Endothelial cell of umbilical vein (primary cell): ENCODE measurements at regions not wholly inside any gene's neighbourhood (a gene's known extent, or its start where the extent isn't known, plus 50 kb on each side); places are given as distances from the start of the nearest gene placed in this dataset.

Experiments used
- BruUV-seq: library from RNA; stranded (reverse); fragments of 400-500 nt; replicated peaks from 2 replicates; lab custom pipeline; 2021; lab: Mats Ljungman, UMichigan
- CTCF ChIA-PET: fragments of 300-600, 350-600 bp; sonication (Branson Sonifier 250); formaldehyde crosslinking; loops from one replicate; lab custom pipeline; 2021; ENCODE audit warnings: antibody characterized with exemption, inconsistent platforms; lab: Charles Lee
- POLR2A ChIA-PET: fragments of 300-600, 350-600 bp; sonication (Branson Sonifier 250); formaldehyde crosslinking; loops from one replicate; lab custom pipeline; 2021; ENCODE audit warnings: antibody characterized with exemption, inconsistent platforms; lab: Charles Lee
- DNase-seq: peaks from one replicate; pipeline ENCODE4 v3.0.0-alpha.2; 2011; ENCODE audit warnings: low read depth, low spot score
- FAIRE-seq: peaks from 2 replicates; lab custom pipeline; 2011; peaks lifted over from hg19 to GRCh38; lab: Jason Lieb, UNC
- H2AFZ ChIP-seq: 2 replicates; pipeline ENCODE4 v1.6.0; 2012; ENCODE audit warnings: low read depth, low read length, control low read depth, inconsistent platforms
- H3K27ac ChIP-seq: 2 replicates; pipeline ENCODE4 v1.5.1; 2011; ENCODE audit warnings: low read depth, mild to moderate bottlenecking, control low read depth, low read length, moderate library complexity; ENCODE audit not compliant: insufficient read depth
- H3K27me3 ChIP-seq, 2 experiments: 2 replicates each; pipeline versions ENCODE4 v1.6.0 to v1.6.1; 2011; ENCODE audit warnings: low read length in 2 of 2, mixed read lengths in 1 of 2; ENCODE audit not compliant: control insufficient read depth in 2 of 2, insufficient read depth in 2 of 2
- H3K36me3 ChIP-seq, 2 experiments: 2 replicates in 1 of 2; 3 replicates in 1 of 2; pipeline ENCODE4 v1.5.1; 2011; ENCODE audit warnings: low read length in 2 of 2, mild to moderate bottlenecking in 1 of 2, moderate library complexity in 1 of 2; ENCODE audit not compliant: control insufficient read depth in 2 of 2, insufficient read depth in 2 of 2; ENCODE audit errors: extremely low read depth in 1 of 2
- H3K4me1 ChIP-seq: 3 replicates; pipeline ENCODE4 v1.5.1; 2011; ENCODE audit warnings: mild to moderate bottlenecking, low read length; ENCODE audit not compliant: control insufficient read depth, insufficient read depth; ENCODE audit errors: extremely low read depth
- H3K4me2 ChIP-seq: 2 replicates; pipeline ENCODE4 v1.6.1; 2011; ENCODE audit warnings: low read length, control low read depth, mixed read lengths; ENCODE audit not compliant: insufficient read depth
- H3K4me3 ChIP-seq, 3 experiments: fragments of 200-600 bp in 1 of 3; sonication (generic), shearing (Covaris generic) in 1 of 3; replicated peaks in 1 of 3; 2 replicates each; pipeline ENCODE4 v1.5.1; 2011 to 2016; ENCODE audit warnings: control low read depth in 3 of 3, low read length in 3 of 3, mild to moderate bottlenecking in 2 of 3, inconsistent platforms in 1 of 3, low read depth in 1 of 3, moderate library complexity in 1 of 3; ENCODE audit not compliant: insufficient read depth in 1 of 3
- H3K79me2 ChIP-seq: 2 replicates; pipeline ENCODE4 v1.6.0; 2012; ENCODE audit warnings: low read length, inconsistent platforms; ENCODE audit not compliant: control insufficient read depth, insufficient read depth
- H3K9ac ChIP-seq: replicated peaks from 2 replicates; pipeline ENCODE3; 2011; ENCODE audit warnings: low read length, control low read depth; ENCODE audit not compliant: insufficient read depth; ENCODE audit errors: extremely low read depth
- H3K9me1 ChIP-seq: replicated peaks from 3 replicates; pipeline ENCODE4 v1.6.0; 2011; ENCODE audit warnings: mild to moderate bottlenecking, low read length; ENCODE audit not compliant: control insufficient read depth, insufficient read depth; ENCODE audit errors: extremely low read depth
- H3K9me3 ChIP-seq: replicated peaks from 2 replicates; pipeline ENCODE4 v1.5.1; 2012; ENCODE audit warnings: low read length, inconsistent platforms; ENCODE audit not compliant: control insufficient read depth, insufficient read depth
- H4K20me1 ChIP-seq: replicated peaks from 2 replicates; pipeline ENCODE3; 2011; ENCODE audit warnings: mild to moderate bottlenecking, low read length; ENCODE audit not compliant: control insufficient read depth, insufficient read depth; ENCODE audit errors: extremely low read depth
- EZH2 ChIP-seq: IDR thresholded peaks from 2 replicates; pipeline ENCODE4 v1.6.1; 2012; ENCODE audit warnings: borderline replicate concordance, low read depth, mild to moderate bottlenecking, moderate library complexity, low read length, inconsistent platforms; ENCODE audit not compliant: severe bottlenecking
- FOS ChIP-seq: IDR thresholded peaks from 2 replicates; pipeline ENCODE4 v1.6.1; 2011; ENCODE audit warnings: mild to moderate bottlenecking, low read length, moderate library complexity, borderline replicate concordance; ENCODE audit not compliant: insufficient read depth
- GATA2 ChIP-seq: IDR thresholded peaks from 2 replicates; pipeline ENCODE4 v1.7.0; 2011; ENCODE audit warnings: low read depth, mild to moderate bottlenecking, moderate library complexity, mixed read lengths, low read length; ENCODE audit not compliant: insufficient read length, insufficient read depth
- JUN ChIP-seq: IDR thresholded peaks from 2 replicates; pipeline ENCODE4 v1.6.1; 2011; ENCODE audit warnings: borderline replicate concordance, low read depth; ENCODE audit not compliant: insufficient read length, insufficient read depth
- MYC ChIP-seq: IDR thresholded peaks from one replicate; pipeline ENCODE4 v1.6.1; 2011; ENCODE audit warnings: mild to moderate bottlenecking, low read depth, low read length
- POLR2A ChIP-seq: IDR thresholded peaks from 2 replicates; pipeline ENCODE4 v1.6.1; 2012; ENCODE audit warnings: low read depth, mild to moderate bottlenecking, control low read depth, low read length
- POLR2AphosphoS5 ChIP-seq: IDR thresholded peaks from 2 replicates; pipeline ENCODE4 v1.6.1; 2012; ENCODE audit warnings: low read depth, mild to moderate bottlenecking, control low read depth, low read length, moderate library complexity; ENCODE audit not compliant: insufficient read depth
- dilution Hi-C: fragments of 300-500 bp; cut with MboI; formaldehyde crosslinking; loops from one replicate; pipeline ENCODE4 v1.15.0; 2019; ENCODE audit warnings: low sequenced_read_pairs; ENCODE audit not compliant: extremely low pct_ligation_motif_present
- intact Hi-C: fragments of 100-400 bp; cut with micrococcal nuclease; formaldehyde crosslinking; loops from one replicate; pipeline ENCODE4 v1.10.0; 2022
- TF ChIP-seq, protein P1 (sequence below), 2 donors: IDR thresholded peaks; 1 replicate in 1 of 2; 2 replicates in 1 of 2; pipeline ENCODE4 v1.5.1; 2011; ENCODE audit warnings: low read length in 2 of 2, mild to moderate bottlenecking in 2 of 2, moderate library complexity in 2 of 2, control low read depth in 1 of 2, inconsistent platforms in 1 of 2, low read depth in 1 of 2; ENCODE audit not compliant: insufficient read depth in 1 of 2; ENCODE audit errors: extremely low read depth in 1 of 2
- TF ChIP-seq, protein P2 (sequence below): IDR thresholded peaks from 2 replicates; pipeline ENCODE4 v1.6.1; 2011; ENCODE audit not compliant: insufficient read depth, insufficient read length

DNA sequence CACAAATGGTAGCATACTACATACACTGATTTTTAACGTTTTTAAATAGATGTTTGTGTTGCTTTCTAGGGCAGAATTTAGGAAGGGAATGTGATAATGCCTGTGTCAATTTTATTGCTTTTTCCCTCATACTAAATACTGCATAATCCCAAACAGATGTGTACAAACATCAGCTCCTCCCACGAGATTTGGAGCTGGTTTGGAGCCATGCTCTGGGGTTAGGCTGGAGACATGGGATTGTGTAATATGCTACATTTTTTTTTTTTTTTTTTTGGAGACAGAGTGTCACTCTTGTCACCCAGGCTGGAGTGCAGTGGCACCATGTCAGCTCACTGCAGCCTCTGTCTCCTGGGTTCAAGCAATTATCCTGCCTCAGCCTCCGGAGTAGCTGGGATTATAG, 80.1 kb downstream of the EBLN2 start:
- no peaks in the 10 kb centered on the region for H3K9me3 ChIP-seq
- CTCF ChIA-PET = no interaction called here
- no TSS peak for BruUV-seq
- H3K4me1 ChIP-seq = no peaks in the 10 kb centered on the region
- no peak for DNase-seq
- H3K27me3 ChIP-seq = no peaks in the 10 kb centered on the region
- no peak overlapping the region for H3K4me3 ChIP-seq
- dilution Hi-C loops = no loop called here
- H2AFZ ChIP-seq = no peak overlapping the region
- POLR2A ChIA-PET = no interaction called here
- intact Hi-C loops = no loop called here
- H3K27ac ChIP-seq = no peak overlapping the region
- TF ChIP-seq MYC (no peak), POLR2A (no peak), EZH2 (no peak), FOS (no peak), GATA2 (no peak), POLR2AphosphoS5 (no peak), JUN (no peak)
- TF ChIP-seq, protein P1, sequence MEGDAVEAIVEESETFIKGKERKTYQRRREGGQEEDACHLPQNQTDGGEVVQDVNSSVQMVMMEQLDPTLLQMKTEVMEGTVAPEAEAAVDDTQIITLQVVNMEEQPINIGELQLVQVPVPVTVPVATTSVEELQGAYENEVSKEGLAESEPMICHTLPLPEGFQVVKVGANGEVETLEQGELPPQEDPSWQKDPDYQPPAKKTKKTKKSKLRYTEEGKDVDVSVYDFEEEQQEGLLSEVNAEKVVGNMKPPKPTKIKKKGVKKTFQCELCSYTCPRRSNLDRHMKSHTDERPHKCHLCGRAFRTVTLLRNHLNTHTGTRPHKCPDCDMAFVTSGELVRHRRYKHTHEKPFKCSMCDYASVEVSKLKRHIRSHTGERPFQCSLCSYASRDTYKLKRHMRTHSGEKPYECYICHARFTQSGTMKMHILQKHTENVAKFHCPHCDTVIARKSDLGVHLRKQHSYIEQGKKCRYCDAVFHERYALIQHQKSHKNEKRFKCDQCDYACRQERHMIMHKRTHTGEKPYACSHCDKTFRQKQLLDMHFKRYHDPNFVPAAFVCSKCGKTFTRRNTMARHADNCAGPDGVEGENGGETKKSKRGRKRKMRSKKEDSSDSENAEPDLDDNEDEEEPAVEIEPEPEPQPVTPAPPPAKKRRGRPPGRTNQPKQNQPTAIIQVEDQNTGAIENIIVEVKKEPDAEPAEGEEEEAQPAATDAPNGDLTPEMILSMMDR (IDR thresholded peaks at IDR 0.05; ENCODE audit: extremely low read depth in 1 of 2, insufficient read depth in 1 of 2, low read depth in 1 of 2, low read length in 2 of 2) = no peak
- TF ChIP-seq, protein P2, sequence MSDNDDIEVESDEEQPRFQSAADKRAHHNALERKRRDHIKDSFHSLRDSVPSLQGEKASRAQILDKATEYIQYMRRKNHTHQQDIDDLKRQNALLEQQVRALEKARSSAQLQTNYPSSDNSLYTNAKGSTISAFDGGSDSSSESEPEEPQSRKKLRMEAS = no peak
- H3K36me3 ChIP-seq = no peaks in the 10 kb centered on the region
- H3K4me2 ChIP-seq = no peak overlapping the region
- no peaks in the 10 kb centered on the region for H4K20me1 ChIP-seq
- no peaks in the 10 kb centered on the region for H3K79me2 ChIP-seq
- FAIRE-seq = no peak
- H3K9ac ChIP-seq = no peak overlapping the region
- H3K9me1 ChIP-seq = no peaks in the 10 kb centered on the region
